NB4 (cell line): ENCODE measurements at regions not wholly inside any gene's neighbourhood (a gene's known extent, or its start where the extent isn't known, plus 50 kb on each side); places are given as distances from the start of the nearest gene placed in this dataset.

ENCODE experiments used
- CTCF ChIP-seq: IDR thresholded peaks from one replicate; pipeline ENCODE4 v1.5.1; 2012; ENCODE audit warnings: low read depth, low read length
- MAX ChIP-seq: IDR thresholded peaks from 2 replicates; pipeline ENCODE4 v1.6.1; 2011; ENCODE audit warnings: low read depth, low read length
- POLR2A ChIP-seq: IDR thresholded peaks from 2 replicates; pipeline ENCODE4 v1.6.1; 2011; ENCODE audit warnings: mild to moderate bottlenecking; ENCODE audit not compliant: insufficient read length; ENCODE audit errors: extremely low read depth

GRCh38 chr14:29391801-29392200, 535.8 kb downstream of the PRKD1 start:
- no peak for TF ChIP-seq CTCF
- no peak for TF ChIP-seq MAX
- TF ChIP-seq POLR2A: no peak
